Endothelial cell of umbilical vein (primary cell): ENCODE measurements at regions not wholly inside any gene's neighbourhood (a gene's known extent, or its start where the extent isn't known, plus 50 kb on each side); places are given as distances from the start of the nearest gene placed in this dataset.

ENCODE experiments used
- BruUV-seq: library from RNA; stranded (reverse); fragments of 400-500 nt; replicated peaks from 2 replicates; lab custom pipeline; 2021; lab: Mats Ljungman, UMichigan
- CTCF ChIA-PET: fragments of 300-600, 350-600 bp; sonication (Branson Sonifier 250); formaldehyde crosslinking; loops from one replicate; lab custom pipeline; 2021; ENCODE audit warnings: antibody characterized with exemption, inconsistent platforms; lab: Charles Lee
- POLR2A ChIA-PET: fragments of 300-600, 350-600 bp; sonication (Branson Sonifier 250); formaldehyde crosslinking; loops from one replicate; lab custom pipeline; 2021; ENCODE audit warnings: antibody characterized with exemption, inconsistent platforms; lab: Charles Lee
- DNase-seq: peaks from one replicate; pipeline ENCODE4 v3.0.0-alpha.2; 2011; ENCODE audit warnings: low read depth, low spot score
- FAIRE-seq: peaks from 2 replicates; lab custom pipeline; 2011; peaks lifted over from hg19 to GRCh38; lab: Jason Lieb, UNC
- H2AFZ ChIP-seq: 2 replicates; pipeline ENCODE4 v1.6.0; 2012; ENCODE audit warnings: low read depth, low read length, control low read depth, inconsistent platforms
- H3K27ac ChIP-seq: 2 replicates; pipeline ENCODE4 v1.5.1; 2011; ENCODE audit warnings: low read depth, mild to moderate bottlenecking, control low read depth, low read length, moderate library complexity; ENCODE audit not compliant: insufficient read depth
- H3K27me3 ChIP-seq, 2 experiments: 2 replicates each; pipeline versions ENCODE4 v1.6.0 to v1.6.1; 2011; ENCODE audit warnings: low read length in 2 of 2, mixed read lengths in 1 of 2; ENCODE audit not compliant: control insufficient read depth in 2 of 2, insufficient read depth in 2 of 2
- H3K36me3 ChIP-seq, 2 experiments: 2 replicates in 1 of 2; 3 replicates in 1 of 2; pipeline ENCODE4 v1.5.1; 2011; ENCODE audit warnings: low read length in 2 of 2, mild to moderate bottlenecking in 1 of 2, moderate library complexity in 1 of 2; ENCODE audit not compliant: control insufficient read depth in 2 of 2, insufficient read depth in 2 of 2; ENCODE audit errors: extremely low read depth in 1 of 2
- H3K4me1 ChIP-seq: 3 replicates; pipeline ENCODE4 v1.5.1; 2011; ENCODE audit warnings: mild to moderate bottlenecking, low read length; ENCODE audit not compliant: control insufficient read depth, insufficient read depth; ENCODE audit errors: extremely low read depth
- H3K4me2 ChIP-seq: 2 replicates; pipeline ENCODE4 v1.6.1; 2011; ENCODE audit warnings: low read length, control low read depth, mixed read lengths; ENCODE audit not compliant: insufficient read depth
- H3K4me3 ChIP-seq, 3 experiments: fragments of 200-600 bp in 1 of 3; sonication (generic), shearing (Covaris generic) in 1 of 3; replicated peaks in 1 of 3; 2 replicates each; pipeline ENCODE4 v1.5.1; 2011 to 2016; ENCODE audit warnings: control low read depth in 3 of 3, low read length in 3 of 3, mild to moderate bottlenecking in 2 of 3, inconsistent platforms in 1 of 3, low read depth in 1 of 3, moderate library complexity in 1 of 3; ENCODE audit not compliant: insufficient read depth in 1 of 3
- H3K79me2 ChIP-seq: 2 replicates; pipeline ENCODE4 v1.6.0; 2012; ENCODE audit warnings: low read length, inconsistent platforms; ENCODE audit not compliant: control insufficient read depth, insufficient read depth
- H3K9ac ChIP-seq: replicated peaks from 2 replicates; pipeline ENCODE3; 2011; ENCODE audit warnings: low read length, control low read depth; ENCODE audit not compliant: insufficient read depth; ENCODE audit errors: extremely low read depth
- H3K9me1 ChIP-seq: replicated peaks from 3 replicates; pipeline ENCODE4 v1.6.0; 2011; ENCODE audit warnings: mild to moderate bottlenecking, low read length; ENCODE audit not compliant: control insufficient read depth, insufficient read depth; ENCODE audit errors: extremely low read depth
- H3K9me3 ChIP-seq: replicated peaks from 2 replicates; pipeline ENCODE4 v1.5.1; 2012; ENCODE audit warnings: low read length, inconsistent platforms; ENCODE audit not compliant: control insufficient read depth, insufficient read depth
- H4K20me1 ChIP-seq: replicated peaks from 2 replicates; pipeline ENCODE3; 2011; ENCODE audit warnings: mild to moderate bottlenecking, low read length; ENCODE audit not compliant: control insufficient read depth, insufficient read depth; ENCODE audit errors: extremely low read depth
- CTCF ChIP-seq, 2 donors: IDR thresholded peaks; 1 replicate in 1 of 2; 2 replicates in 1 of 2; pipeline ENCODE4 v1.5.1; 2011; ENCODE audit warnings: low read length in 2 of 2, mild to moderate bottlenecking in 2 of 2, moderate library complexity in 2 of 2, control low read depth in 1 of 2, inconsistent platforms in 1 of 2, low read depth in 1 of 2; ENCODE audit not compliant: insufficient read depth in 1 of 2; ENCODE audit errors: extremely low read depth in 1 of 2
- POLR2AphosphoS5 ChIP-seq: IDR thresholded peaks from 2 replicates; pipeline ENCODE4 v1.6.1; 2012; ENCODE audit warnings: low read depth, mild to moderate bottlenecking, control low read depth, low read length, moderate library complexity; ENCODE audit not compliant: insufficient read depth
- dilution Hi-C: fragments of 300-500 bp; cut with MboI; formaldehyde crosslinking; loops from one replicate; pipeline ENCODE4 v1.15.0; 2019; ENCODE audit warnings: low sequenced_read_pairs; ENCODE audit not compliant: extremely low pct_ligation_motif_present
- intact Hi-C: fragments of 100-400 bp; cut with micrococcal nuclease; formaldehyde crosslinking; loops from one replicate; pipeline ENCODE4 v1.10.0; 2022

GRCh38 chr12:19591951-19592350 is 152.7 kb downstream of the AEBP2 start:
- H3K36me3 ChIP-seq: no peaks in the 10 kb centered on the region
- CTCF ChIA-PET: no interaction called here
- POLR2A ChIA-PET: no interaction called here

More at GRCh38 chr12:19591951-19592350, 152.7 kb downstream of the AEBP2 start:
- TF ChIP-seq CTCF (IDR thresholded peaks at IDR 0.05; ENCODE audit: extremely low read depth in 1 of 2, insufficient read depth in 1 of 2, low read depth in 1 of 2, low read length in 2 of 2) (no peak), POLR2AphosphoS5 (no peak)
- Histone ChIP-seq H3K27ac (no peak overlapping the region), H3K4me2 (no peak overlapping the region), H3K9me1 (no peaks in the 10 kb centered on the region), H3K4me1 (no peaks in the 10 kb centered on the region), H3K9ac (no peak overlapping the region), H3K79me2 (no peaks in the 10 kb centered on the region), H3K9me3 (no peaks in the 10 kb centered on the region), H2AFZ (no peak overlapping the region), H3K4me3 (no peak overlapping the region), H4K20me1 (no peaks in the 10 kb centered on the region), H3K27me3 (no peaks in the 10 kb centered on the region)
- intact Hi-C loops (no loop called here), dilution Hi-C loops (no loop called here)
- FAIRE-seq: no peak
- DNase-seq: no peak
- BruUV-seq: no TSS peak
